Activated T-cell treated with anti-CD3 and anti-CD28 coated beads, Interleukin-2, amount 50 U/mL, for 24 hours (primary cell): ENCODE measurements at regions not wholly inside any gene's neighbourhood (a gene's known extent, or its start where the extent isn't known, plus 50 kb on each side); places are given as distances from the start of the nearest gene placed in this dataset.
"Not testable (repeated sequence)": the region's sequence is repeated elsewhere in the genome, so short reads cannot be mapped to it uniquely, and the experiment has no call there.

Experiments
- DNase-seq: peaks from one replicate; pipeline ENCODE4 v3.0.0-alpha.2; 2020
- H3K27ac Mint-ChIP-seq: 2 replicates; pipeline ENCODE4 v1.8.0; 2020; ENCODE audit warnings: mild to moderate bottlenecking, mixed read lengths
- H3K27me3 Mint-ChIP-seq: 2 replicates; pipeline ENCODE4 v1.8.0; 2020; ENCODE audit warnings: mixed read lengths
- H3K36me3 Mint-ChIP-seq: 2 replicates; pipeline ENCODE4 v1.8.0; 2020; ENCODE audit warnings: low read depth, mixed read lengths
- H3K4me1 Mint-ChIP-seq: 2 replicates; pipeline ENCODE4 v1.8.0; 2020; ENCODE audit warnings: low read depth, mixed read lengths
- H3K4me3 Mint-ChIP-seq: 2 replicates; pipeline ENCODE4 v1.8.0; 2020; ENCODE audit warnings: mild to moderate bottlenecking, moderate library complexity, mixed read lengths
- H3K9me3 Mint-ChIP-seq: 2 replicates; pipeline ENCODE4 v1.8.0; 2020; ENCODE audit warnings: mixed read lengths

DNA sequence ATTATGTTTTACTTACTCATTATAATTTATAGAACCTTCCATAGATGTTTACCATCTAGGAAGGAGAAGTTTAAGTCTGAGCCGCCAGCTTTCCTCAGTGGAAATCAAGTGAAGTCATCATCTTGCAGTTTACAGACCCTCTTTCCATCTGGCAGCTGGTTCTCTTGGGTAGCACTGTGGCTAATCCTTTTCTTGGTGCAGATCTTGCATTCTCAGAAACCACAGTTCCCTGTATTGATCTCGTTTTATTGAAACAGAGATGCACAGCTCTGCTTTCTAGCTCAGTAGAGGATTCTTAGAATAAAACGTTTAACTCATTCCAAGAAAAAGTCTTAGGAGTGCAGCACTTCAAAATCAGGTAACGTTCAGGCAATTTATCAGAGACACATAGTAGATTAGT lies 1154.7 kb downstream of the FOXD4L5 start:
- H3K27ac Mint-ChIP-seq, DNase-seq, H3K4me3 Mint-ChIP-seq, H3K9me3 Mint-ChIP-seq, H3K4me1 Mint-ChIP-seq, H3K27me3 Mint-ChIP-seq, H3K36me3 Mint-ChIP-seq: not testable (repeated sequence)

DNA sequence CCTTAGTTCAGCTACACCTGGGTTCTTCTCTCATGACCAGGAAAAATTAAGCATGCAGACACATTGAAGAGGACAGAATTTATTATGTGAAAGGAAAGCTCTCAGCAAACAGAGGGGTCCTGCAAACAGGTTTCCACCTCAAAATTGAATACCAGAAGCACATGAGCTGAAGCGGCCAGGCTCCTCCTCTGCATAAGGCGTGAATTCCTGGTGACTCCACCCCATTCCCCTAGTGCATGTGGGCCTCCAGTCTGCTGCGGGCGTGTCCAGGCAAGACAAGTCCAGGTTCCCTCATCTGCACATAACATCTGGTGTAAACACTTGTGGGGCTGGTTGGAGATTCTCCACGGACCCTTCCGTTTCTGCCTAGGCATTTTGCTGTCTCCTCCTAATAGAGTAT lies 1156.4 kb downstream of the FOXD4L5 start:
- Mint-ChIP-seq H3K4me1 (no peaks in the 10 kb centered on the region), H3K4me3 (no peak overlapping the region), H3K27me3 (no peaks in the 10 kb centered on the region), H3K36me3 (no peaks in the 10 kb centered on the region), H3K27ac (no peak overlapping the region), H3K9me3 (no peaks in the 10 kb centered on the region)
- no peak for DNase-seq

DNA sequence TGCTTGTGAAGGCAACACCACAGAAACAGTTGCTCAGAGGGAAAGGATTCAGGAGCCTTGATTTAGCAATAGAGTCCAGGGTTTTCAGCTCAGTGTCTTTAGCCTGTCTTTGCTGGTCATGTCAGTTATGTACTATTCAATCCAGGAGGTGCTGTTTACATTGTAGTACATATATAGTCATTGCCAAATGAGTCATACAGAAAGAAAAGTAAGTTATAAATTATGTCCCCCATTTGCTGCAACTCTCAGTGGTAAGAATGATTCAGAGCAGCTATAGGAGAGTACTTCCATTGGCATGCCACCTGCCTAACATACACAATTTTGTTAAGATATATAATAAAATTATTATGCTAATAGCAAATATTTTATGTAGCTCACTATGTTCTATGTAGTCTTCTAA lies 1163.4 kb downstream of the FOXD4L5 start:
- H3K36me3 Mint-ChIP-seq, H3K4me1 Mint-ChIP-seq, H3K4me3 Mint-ChIP-seq, H3K27ac Mint-ChIP-seq, DNase-seq, H3K9me3 Mint-ChIP-seq, H3K27me3 Mint-ChIP-seq: not testable (repeated sequence)

DNA sequence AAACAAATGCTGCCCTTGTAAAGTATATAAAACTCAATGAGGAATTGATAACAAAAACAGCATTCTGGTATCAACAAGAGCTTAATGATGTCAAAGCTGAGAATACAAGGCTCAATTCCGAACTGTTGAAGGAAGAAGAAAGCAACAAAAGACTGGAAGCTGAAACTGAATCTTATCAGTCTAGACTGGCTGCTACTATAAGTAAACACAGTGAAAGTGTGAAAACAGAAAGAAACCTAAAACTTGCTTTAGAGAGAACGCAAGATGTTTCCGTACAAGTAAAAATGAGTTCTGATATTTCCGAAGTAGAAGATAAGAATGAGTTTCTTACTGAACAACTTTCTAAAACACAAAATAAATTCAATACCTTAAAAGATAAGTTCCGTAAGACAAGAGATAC lies 1167.7 kb downstream of the FOXD4L5 start:
- not testable (repeated sequence) for H3K4me3 Mint-ChIP-seq, H3K27me3 Mint-ChIP-seq, DNase-seq, H3K27ac Mint-ChIP-seq, H3K36me3 Mint-ChIP-seq, H3K9me3 Mint-ChIP-seq, H3K4me1 Mint-ChIP-seq

DNA sequence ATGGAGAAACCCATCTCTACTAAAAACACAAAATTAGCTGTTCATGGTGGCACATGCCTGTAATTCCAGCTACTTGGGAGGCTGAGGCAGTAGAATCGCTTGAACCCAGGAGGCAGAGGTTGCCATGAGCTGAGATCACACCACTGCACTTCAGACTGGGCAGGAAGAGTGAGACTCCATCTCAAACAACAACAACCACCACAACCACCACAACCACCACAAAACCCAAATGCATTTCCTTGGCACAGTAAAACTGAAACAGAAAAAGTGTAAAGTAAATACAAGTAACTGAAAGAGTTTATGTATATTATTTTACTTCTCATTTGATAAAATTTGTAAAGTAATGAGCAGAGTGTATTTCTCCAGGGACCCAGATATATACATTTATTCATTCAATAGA lies 1177.1 kb downstream of the FOXD4L5 start:
- H3K4me3 Mint-ChIP-seq, H3K9me3 Mint-ChIP-seq, H3K36me3 Mint-ChIP-seq, H3K4me1 Mint-ChIP-seq, H3K27me3 Mint-ChIP-seq, DNase-seq, H3K27ac Mint-ChIP-seq: not testable (repeated sequence)

DNA sequence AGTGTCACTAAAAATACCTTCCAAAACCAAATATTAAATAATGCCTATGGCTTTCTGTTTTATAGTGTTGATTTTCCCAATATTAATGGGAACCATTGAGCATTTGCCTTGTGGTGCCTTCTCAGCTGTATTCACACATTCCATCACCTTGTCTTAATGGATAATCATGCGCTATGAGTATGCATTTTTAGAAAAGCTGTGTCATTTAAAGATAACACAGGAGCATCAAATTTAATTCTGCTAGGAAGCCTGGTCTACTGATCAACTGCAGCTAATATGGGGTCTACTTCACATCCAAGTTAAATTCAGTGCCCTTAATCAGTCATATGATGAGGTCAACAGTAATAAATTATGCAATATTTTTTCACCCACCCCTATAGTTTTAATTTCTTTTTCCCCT lies 1177.8 kb downstream of the FOXD4L5 start:
- H3K27me3 Mint-ChIP-seq, DNase-seq, H3K27ac Mint-ChIP-seq, H3K4me3 Mint-ChIP-seq, H3K36me3 Mint-ChIP-seq, H3K9me3 Mint-ChIP-seq, H3K4me1 Mint-ChIP-seq: not testable (repeated sequence)

DNA sequence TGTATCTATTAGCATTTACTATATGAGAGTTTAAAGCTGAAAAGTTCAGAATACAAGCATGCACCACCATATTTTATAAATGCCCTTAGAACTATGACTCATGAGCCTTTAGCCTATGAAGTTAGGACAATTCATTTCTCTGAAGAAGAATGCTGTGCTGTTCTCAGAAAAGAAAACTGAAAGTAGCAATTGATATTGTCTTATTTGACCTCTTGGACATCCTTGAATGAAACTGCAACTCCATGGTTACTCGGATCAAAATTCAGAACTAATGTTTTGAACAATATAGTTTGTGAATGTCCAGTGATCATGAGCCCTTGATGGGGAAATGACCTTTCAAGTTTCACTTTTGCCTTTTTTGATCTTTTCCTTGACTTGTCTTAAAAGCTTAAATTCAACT lies 1179.8 kb downstream of the FOXD4L5 start:
- H3K4me3 Mint-ChIP-seq, H3K36me3 Mint-ChIP-seq, H3K27ac Mint-ChIP-seq, H3K9me3 Mint-ChIP-seq, DNase-seq, H3K27me3 Mint-ChIP-seq, H3K4me1 Mint-ChIP-seq: not testable (repeated sequence)

DNA sequence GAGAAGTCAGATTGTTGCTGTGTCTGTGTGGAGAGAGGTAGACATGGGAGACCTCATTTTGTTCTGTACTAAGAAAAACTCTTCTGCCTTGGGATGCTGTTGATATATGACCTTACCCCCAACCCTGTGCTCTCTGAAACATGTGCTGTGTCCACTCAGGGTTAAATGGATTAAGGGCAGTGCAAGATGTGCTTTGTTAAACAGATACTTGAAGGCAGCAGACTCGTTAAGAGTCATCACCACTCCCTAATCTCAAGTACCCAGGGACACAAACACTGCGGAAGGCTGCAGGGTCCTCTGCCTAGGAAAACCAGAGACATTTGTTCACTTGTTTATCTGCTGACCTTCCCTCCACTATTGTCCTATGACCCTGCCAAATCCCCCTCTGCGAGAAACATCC lies 1183.5 kb downstream of the FOXD4L5 start:
- H3K27ac Mint-ChIP-seq, H3K9me3 Mint-ChIP-seq, H3K4me1 Mint-ChIP-seq, H3K4me3 Mint-ChIP-seq, DNase-seq, H3K36me3 Mint-ChIP-seq, H3K27me3 Mint-ChIP-seq: not testable (repeated sequence)

DNA sequence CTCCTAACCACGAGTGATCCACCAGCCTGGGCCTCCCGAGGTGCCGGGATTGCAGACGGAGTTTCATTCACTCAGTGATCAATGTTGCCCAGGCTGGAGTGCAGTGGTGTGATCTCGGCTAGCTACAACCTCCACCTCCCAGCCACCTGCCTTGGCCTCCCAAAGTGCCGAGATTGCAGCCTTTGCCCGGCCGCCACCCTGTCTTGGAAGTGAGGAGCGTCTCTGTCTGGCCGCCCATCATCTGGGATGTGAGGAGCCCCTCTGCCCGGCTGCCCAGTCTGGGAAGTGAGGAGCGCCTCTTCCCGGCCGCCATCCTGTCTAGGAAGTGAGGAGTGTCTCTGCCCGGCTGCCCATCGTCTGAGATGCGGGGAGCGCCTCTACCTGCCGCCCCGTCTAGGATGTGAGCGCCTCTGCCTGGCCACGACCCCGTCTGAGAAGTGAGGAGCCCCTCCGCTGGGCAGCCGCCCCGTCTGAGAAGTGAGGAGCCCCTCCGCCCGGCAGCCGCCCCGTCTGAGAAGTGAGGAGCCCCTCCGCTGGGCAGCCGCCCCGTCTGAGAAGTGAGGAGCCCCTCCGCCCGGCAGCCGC lies 1184.3 kb downstream of the FOXD4L5 start:
- not testable (repeated sequence) for H3K27ac Mint-ChIP-seq, H3K9me3 Mint-ChIP-seq, H3K36me3 Mint-ChIP-seq, DNase-seq, H3K27me3 Mint-ChIP-seq, H3K4me1 Mint-ChIP-seq, H3K4me3 Mint-ChIP-seq

DNA sequence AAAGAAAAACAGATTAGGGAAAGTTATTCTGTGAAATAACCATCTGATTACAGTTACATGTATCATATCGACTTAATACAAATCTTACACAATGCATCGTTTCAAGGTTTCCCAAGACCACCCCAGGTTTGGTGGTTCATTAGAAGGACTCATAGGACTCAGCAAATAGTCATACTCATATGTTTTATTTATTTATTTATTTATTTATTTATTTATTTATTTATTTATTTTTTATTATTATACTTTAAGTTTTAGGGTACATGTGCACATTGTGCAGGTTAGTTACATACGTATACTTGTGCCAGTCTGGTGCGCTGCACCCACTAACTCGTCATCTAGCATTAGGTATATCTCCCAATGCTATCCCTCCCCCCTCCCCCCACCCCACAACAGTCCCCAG lies 1199.0 kb downstream of the FOXD4L5 start:
- H3K4me3 Mint-ChIP-seq, H3K4me1 Mint-ChIP-seq, H3K36me3 Mint-ChIP-seq, DNase-seq, H3K27ac Mint-ChIP-seq, H3K9me3 Mint-ChIP-seq, H3K27me3 Mint-ChIP-seq: not testable (repeated sequence)

DNA sequence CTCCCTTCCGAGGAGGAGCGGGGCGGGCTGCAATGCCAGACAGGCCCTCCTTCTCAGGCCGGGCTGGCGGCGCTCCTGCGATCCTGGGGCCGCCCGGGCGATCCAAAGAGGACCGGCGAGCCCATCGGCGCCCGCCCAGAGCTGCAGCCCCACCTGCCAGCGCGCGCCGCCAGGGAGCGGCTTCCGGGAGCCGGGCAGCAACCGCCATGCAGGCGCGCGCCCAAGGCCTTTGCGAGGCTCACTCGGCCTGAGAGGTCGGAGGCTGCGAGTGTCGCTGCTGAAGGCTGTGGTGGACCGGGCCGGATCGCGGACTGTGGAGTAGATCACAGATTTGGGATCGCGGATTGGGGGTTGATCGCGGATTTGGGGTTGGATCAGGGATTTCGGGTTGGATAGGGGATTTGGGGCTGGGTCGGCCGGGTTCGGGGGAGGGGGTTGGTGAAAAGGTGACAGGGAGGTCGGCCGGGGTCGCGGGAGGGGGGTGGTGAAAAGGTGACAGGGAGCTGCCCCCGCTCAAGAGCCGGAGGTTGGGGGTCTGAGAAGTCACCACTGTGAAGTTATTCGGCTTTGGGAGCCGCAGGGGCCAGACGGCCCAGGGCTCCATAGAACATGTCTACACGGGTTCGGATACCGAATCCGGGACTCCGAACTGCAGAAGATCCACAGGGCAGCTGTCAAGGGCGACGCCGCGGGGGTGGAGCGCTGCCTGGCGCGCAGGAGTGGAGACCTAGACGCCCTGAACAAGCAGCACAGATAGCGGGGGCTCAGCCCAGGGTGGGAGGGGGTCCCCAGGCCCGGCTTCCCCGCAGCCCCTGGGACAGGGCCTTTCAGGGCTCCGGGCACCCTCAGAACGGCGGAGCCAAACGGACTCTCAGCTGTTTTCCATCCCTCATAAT lies 1213.4 kb downstream of the FOXD4L5 start:
- not testable (repeated sequence) for H3K4me3 Mint-ChIP-seq, H3K27me3 Mint-ChIP-seq, H3K4me1 Mint-ChIP-seq, H3K36me3 Mint-ChIP-seq, DNase-seq, H3K27ac Mint-ChIP-seq, H3K9me3 Mint-ChIP-seq

DNA sequence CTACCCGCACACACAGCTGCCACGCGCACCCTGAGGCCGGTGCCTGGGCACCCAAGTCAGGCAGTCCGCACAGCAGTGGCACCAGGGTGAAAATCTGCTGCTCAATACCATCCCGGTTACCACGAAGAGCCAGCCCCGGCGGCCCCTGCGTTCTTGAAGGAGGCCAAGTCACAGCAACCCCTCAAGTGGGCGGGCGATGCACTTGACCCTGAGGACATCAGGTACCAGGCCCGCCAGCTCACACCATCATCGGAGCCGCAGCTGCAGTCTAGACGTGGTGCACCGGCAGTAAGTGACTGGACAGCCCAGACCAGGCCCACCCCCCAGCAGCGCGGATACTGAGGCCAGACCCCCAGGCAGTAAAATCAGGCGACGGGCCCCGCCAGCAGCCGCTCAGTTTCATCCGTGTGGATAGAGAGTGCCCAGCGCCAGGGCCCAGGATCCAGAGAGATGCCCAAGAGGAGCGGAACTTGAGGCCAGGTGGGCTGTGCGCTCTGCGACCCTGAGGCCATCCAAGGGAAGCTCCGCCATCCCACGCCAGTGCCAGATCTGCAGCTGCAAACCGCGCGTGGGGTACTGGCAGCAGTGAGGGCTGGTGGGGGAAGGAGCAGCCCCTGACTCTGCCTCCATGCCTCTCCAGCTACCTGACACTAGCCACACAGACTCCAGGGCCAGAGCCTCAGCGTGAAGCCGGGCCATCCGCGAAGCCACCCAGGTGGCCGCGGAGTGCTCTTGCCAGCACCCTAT lies 1214.2 kb downstream of the FOXD4L5 start:
- H3K36me3 Mint-ChIP-seq, DNase-seq, H3K9me3 Mint-ChIP-seq, H3K4me3 Mint-ChIP-seq, H3K27me3 Mint-ChIP-seq, H3K4me1 Mint-ChIP-seq, H3K27ac Mint-ChIP-seq: not testable (repeated sequence)

DNA sequence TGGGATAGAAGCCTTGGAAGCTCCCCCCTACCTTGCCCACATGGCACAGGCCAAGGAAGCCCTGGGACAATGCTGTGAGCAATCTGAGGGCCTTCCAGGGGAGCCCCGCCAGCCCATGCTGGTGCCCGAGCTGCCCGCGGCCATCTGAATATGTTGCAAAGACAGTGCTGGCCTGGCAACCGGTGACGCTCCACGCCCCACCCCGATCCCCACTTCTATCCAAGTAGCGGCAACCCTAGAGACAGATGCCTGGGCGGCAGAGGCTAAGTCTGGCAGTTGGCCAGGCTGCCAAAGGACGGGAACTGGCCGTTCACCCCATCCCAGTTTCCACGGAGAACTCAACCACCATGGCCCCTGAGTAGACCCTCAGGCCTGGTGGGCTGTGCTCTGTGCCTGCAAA lies 1214.9 kb downstream of the FOXD4L5 start:
- not testable (repeated sequence) for H3K4me3 Mint-ChIP-seq, H3K36me3 Mint-ChIP-seq, H3K27ac Mint-ChIP-seq, H3K9me3 Mint-ChIP-seq, DNase-seq, H3K4me1 Mint-ChIP-seq, H3K27me3 Mint-ChIP-seq

DNA sequence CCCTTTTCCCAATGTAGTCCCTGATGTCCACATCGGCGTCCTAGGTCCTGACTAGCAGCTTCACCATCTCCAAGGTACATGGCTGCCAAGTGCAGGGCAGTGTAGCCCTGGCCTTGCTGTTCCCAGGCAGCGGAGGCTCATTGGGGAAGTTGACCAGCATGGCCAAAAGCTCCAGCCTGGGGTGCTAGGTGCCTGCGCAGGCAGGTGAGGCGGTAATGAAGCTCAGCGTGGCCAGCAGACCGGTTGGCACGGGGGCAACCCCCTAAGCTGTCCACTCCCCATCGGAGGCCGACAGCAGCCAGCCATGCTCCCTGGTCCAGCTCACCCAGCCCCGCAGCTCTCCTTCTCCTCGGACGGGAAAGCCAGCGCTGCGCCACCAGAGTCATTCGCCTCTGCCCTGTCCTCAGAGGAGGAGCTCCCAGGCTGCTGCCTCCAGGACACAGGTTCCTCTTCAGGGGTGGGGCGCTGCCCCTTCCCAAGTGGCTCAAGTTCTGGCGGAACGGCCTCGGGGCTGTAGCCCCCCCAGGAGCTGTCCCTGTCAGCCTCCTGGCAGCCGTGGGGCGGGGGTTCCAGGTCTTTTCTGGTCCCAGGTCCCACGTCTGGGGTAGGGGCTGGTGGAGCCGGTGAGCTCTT lies 1218.2 kb downstream of the FOXD4L5 start:
- H3K27ac Mint-ChIP-seq: no peak overlapping the region

More for the DNA sequence above, 1218.2 kb downstream of the FOXD4L5 start:
- peaks cover 13% of the 10 kb centered on the region for H3K9me3 Mint-ChIP-seq
- H3K36me3 Mint-ChIP-seq: no peaks in the 10 kb centered on the region
- no peak for DNase-seq
- H3K4me3 Mint-ChIP-seq: no peak overlapping the region
- H3K27me3 Mint-ChIP-seq: no peaks in the 10 kb centered on the region
- no peaks in the 10 kb centered on the region for H3K4me1 Mint-ChIP-seq
